SK-N-SH (cell line): ENCODE measurements at regions not wholly inside any gene's neighbourhood (a gene's known extent, or its start where the extent isn't known, plus 50 kb on each side); places are given as distances from the start of the nearest gene placed in this dataset.

Source experiments
- POLR2AphosphoS5 ChIP-seq: IDR thresholded peaks from 2 replicates; pipeline ENCODE4 v1.6.1; 2012; ENCODE audit warnings: low read depth, low read length
- SMC3 ChIP-seq: IDR thresholded peaks from 2 replicates; pipeline ENCODE4 v1.6.1; 2012; ENCODE audit warnings: low read depth, low read length, improper control_type of control experiment
- TF ChIP-seq, protein P1 (sequence below): fragments of 200-600 bp; sonication (generic); IDR thresholded peaks from 2 replicates; pipeline ENCODE4 v1.6.1; 2017; ENCODE audit warnings: antibody characterized with exemption, mild to moderate bottlenecking, moderate library complexity
- TF ChIP-seq, protein P2 (sequence below): IDR thresholded peaks from 2 replicates; pipeline ENCODE4 v1.6.1; 2012; ENCODE audit warnings: mild to moderate bottlenecking, low read depth, low read length, moderate library complexity
- TF ChIP-seq, protein P3 (sequence below): IDR thresholded peaks from 2 replicates; pipeline ENCODE4 v1.4.0; 2012; ENCODE audit warnings: low read depth, borderline replicate concordance

DNA sequence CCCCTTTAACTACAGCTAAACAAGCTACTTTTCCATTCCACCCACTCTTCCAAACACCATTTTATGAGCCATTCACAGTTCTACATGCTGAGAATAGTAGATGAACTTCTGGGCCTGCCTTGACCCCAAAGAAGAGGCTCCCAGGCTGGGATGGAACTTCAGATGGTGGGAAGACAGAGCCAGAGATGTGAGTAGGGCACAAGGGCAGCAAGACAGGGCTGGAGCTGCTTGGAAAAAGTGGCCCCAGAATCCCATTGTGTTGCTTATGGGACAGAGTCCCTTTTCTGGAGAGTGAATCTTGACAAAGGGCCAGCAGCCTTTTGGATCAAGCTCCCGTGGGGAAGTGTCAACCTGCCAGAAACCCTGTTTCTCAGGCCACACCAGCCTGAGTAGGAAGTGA is 516.5 kb upstream of the PPP2R3A start:
- TF ChIP-seq, protein P1, sequence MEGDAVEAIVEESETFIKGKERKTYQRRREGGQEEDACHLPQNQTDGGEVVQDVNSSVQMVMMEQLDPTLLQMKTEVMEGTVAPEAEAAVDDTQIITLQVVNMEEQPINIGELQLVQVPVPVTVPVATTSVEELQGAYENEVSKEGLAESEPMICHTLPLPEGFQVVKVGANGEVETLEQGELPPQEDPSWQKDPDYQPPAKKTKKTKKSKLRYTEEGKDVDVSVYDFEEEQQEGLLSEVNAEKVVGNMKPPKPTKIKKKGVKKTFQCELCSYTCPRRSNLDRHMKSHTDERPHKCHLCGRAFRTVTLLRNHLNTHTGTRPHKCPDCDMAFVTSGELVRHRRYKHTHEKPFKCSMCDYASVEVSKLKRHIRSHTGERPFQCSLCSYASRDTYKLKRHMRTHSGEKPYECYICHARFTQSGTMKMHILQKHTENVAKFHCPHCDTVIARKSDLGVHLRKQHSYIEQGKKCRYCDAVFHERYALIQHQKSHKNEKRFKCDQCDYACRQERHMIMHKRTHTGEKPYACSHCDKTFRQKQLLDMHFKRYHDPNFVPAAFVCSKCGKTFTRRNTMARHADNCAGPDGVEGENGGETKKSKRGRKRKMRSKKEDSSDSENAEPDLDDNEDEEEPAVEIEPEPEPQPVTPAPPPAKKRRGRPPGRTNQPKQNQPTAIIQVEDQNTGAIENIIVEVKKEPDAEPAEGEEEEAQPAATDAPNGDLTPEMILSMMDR: no peak
- TF ChIP-seq POLR2AphosphoS5: no peak
- TF ChIP-seq SMC3: no peak
- TF ChIP-seq, protein P2, sequence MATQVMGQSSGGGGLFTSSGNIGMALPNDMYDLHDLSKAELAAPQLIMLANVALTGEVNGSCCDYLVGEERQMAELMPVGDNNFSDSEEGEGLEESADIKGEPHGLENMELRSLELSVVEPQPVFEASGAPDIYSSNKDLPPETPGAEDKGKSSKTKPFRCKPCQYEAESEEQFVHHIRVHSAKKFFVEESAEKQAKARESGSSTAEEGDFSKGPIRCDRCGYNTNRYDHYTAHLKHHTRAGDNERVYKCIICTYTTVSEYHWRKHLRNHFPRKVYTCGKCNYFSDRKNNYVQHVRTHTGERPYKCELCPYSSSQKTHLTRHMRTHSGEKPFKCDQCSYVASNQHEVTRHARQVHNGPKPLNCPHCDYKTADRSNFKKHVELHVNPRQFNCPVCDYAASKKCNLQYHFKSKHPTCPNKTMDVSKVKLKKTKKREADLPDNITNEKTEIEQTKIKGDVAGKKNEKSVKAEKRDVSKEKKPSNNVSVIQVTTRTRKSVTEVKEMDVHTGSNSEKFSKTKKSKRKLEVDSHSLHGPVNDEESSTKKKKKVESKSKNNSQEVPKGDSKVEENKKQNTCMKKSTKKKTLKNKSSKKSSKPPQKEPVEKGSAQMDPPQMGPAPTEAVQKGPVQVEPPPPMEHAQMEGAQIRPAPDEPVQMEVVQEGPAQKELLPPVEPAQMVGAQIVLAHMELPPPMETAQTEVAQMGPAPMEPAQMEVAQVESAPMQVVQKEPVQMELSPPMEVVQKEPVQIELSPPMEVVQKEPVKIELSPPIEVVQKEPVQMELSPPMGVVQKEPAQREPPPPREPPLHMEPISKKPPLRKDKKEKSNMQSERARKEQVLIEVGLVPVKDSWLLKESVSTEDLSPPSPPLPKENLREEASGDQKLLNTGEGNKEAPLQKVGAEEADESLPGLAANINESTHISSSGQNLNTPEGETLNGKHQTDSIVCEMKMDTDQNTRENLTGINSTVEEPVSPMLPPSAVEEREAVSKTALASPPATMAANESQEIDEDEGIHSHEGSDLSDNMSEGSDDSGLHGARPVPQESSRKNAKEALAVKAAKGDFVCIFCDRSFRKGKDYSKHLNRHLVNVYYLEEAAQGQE: no peak
- TF ChIP-seq, protein P3, sequence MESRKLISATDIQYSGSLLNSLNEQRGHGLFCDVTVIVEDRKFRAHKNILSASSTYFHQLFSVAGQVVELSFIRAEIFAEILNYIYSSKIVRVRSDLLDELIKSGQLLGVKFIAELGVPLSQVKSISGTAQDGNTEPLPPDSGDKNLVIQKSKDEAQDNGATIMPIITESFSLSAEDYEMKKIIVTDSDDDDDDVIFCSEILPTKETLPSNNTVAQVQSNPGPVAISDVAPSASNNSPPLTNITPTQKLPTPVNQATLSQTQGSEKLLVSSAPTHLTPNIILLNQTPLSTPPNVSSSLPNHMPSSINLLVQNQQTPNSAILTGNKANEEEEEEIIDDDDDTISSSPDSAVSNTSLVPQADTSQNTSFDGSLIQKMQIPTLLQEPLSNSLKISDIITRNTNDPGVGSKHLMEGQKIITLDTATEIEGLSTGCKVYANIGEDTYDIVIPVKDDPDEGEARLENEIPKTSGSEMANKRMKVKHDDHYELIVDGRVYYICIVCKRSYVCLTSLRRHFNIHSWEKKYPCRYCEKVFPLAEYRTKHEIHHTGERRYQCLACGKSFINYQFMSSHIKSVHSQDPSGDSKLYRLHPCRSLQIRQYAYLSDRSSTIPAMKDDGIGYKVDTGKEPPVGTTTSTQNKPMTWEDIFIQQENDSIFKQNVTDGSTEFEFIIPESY: no peak
